ENCODE measurements at regions not wholly inside any gene's neighbourhood (a gene's known extent, or its start where the extent isn't known, plus 50 kb on each side); places are given as distances from the start of the nearest gene placed in this dataset.
"Not testable (repeated sequence)": the region's sequence is repeated elsewhere in the genome, so short reads cannot be mapped to it uniquely, and the experiment has no call there.

DNA sequence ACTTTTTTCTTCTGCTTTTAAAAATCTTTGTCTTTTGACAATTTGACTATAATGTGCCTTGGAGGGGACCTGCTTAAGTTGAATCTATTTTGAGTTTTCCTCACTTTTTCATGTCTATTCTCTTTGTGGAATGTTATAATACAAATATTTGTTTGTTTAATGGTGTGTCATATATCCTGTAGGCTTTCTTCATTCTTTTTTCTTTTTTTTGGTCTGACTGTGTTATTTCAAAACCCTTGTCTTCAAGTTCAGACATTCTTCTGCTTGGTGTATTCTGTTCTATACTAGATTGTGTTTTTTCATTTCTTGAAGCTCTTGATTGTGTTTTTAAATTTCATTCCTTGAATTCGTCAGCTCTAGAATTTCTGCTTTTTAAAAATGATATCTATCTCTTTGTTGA is 228.2 kb downstream of the STK31 start:
- DNase-seq (ENCODE audit: low read depth), result no peak

DNA sequence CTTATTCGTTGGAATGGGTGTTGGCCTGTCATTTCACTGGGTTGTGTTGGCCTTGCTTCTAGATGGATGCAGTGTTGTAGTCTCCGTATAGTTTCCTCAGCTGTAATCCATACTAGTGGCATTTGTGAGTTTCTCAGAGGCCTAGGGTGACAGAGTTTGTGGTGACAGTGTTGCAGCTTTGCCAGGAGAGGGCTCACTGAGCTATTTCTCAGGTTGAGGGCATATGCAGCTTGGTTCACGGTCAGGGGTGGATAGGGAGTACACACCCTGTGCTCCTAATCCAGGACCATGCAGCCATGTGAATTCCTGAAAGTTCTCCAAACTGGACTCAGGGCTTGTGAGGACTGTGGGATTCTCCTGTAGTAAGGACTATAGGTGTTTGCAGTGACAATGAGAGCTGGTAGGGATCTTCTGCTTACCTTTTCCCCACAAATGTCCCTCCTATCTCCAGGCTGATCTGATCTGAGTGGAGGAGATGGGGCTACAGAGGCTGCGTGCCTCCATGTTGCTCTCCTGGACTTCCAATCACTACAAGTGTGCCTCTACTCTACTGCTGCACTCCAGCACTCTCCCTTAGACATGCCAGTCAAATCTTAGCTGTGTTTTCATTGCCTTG is 229.0 kb downstream of the STK31 start:
- no peak for DNase-seq (ENCODE audit: low read depth)

DNA sequence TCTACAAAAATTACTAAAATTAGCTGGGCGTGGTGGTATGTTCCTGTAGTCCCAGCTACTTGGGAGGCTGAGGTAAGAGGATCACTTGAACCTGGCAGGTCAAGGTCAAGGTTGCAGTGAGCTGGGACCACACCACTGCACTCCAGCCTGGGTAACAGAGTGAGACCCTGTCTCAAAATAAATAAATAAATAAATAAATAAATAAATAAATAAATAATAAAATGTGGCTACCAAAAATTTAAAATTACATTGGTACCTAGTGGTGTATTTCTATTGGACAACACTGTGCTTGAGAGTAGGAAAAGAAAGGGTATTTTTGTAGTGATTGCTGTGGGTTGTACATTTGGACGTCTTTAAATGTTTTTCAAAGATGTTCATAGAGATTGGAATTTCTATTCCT is 229.7 kb downstream of the STK31 start:
- DNase-seq (ENCODE audit: low read depth), result not testable (repeated sequence)

GRCh38 chr7:23941551-23941950 is 231.5 kb downstream of the STK31 start:
- no peak for DNase-seq (ENCODE audit: low read depth)

DNA sequence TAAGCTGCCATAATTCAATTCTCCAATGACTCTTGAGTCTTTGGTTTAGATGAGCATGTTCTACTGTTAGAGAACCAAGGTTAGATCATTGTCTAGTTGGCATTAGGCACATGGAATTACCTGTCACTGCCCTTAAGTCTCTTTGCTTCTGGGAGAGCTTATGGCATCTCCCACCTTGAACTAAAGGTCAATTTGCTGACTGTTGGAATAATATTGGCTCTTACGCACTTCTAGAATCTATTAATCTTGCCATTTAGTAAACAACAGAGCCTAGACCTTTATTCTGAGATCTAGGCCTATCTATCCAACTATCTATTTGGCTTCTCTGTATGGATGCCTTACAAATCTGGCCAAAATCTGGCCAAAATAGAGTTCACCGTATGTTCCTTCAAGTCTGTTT is 232.0 kb downstream of the STK31 start:
- no peak for DNase-seq (ENCODE audit: low read depth)

- DNase-seq (ENCODE audit: low read depth), result no peak
Observed at GRCh38 chr7:23944131-23944530, 234.1 kb downstream of the STK31 start.

DNA sequence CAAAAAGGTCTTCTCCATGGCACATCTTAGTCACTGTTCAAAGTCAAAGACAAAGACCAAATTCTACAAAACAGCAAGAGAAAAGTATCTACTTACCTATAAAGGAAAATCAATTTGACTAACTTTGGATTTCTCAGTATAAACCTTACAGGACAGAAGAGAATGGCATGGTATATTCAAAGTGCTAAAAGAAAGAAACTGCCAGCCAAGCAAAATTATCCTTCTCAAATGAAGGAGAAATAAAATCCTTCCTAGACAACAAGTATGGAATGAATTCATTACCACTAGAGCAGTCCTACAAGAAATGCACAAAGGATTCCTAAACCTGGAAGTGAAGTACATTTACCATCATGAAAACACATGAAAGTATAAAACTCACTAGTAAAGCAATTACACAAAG is 235.5 kb downstream of the STK31 start:
- DNase-seq (ENCODE audit: low read depth), result no peak

DNA sequence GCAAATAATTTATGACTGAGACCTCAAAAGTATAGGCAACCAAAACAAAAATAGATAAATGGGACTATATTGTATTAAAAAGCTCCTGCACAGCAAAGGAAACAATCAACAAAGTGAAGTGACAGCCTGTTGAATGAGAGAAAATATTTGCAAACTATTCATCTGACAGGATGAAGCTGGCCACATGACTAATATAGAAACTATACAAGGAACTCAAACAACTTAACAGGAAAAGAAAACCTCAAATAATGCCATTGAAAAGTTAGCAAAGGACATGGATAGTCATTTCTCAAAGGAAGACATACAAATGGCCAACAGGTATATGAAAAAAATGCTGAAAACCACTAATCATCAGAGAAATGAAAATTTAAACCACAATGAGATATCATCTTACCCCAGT is 245.1 kb downstream of the STK31 start:
- DNase-seq (ENCODE audit: low read depth), result no peak

GRCh38 chr7:23955600-23956149 is 245.7 kb downstream of the STK31 start:
- no peak for DNase-seq (ENCODE audit: low read depth)

DNA sequence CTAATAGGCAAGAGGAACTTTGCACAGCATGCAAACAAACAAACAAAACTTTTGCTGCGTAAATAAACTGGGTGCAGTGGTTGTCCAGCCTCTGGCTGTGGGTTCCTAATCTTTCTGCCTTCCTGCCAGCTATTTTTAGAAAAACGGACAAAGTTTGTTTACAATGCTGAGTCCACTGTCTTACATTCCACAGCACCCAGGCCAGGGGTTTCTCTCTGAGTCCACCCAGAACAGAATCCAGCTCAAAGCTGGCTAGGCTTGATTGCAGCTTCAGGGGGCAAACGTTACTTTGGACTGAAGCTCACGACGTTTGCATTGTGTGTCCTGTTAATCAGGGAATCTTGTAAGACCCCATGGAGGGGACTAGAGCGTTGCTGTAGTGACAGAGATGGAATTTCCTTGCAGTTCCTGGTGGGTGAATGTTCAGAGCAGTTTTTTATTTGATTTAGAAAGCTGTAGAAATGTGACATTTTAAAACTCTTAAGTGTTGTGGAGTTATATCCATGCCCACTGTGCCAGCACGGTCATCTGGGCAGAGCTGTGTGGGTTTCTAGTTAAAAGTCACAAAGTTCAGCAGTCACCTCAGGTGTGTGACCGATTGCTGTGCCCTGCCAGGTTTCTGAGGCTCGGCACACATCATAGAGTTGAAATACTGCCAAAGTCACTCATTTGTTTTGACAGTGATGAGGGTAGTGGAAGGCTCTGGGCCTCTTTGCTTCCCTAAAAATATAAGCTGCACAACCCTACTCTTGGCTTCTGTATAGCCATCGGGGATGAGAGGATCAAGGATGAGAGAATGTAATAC is 247.0 kb downstream of the STK31 start:
- DNase-seq (ENCODE audit: low read depth), result no peak

- DNase-seq (ENCODE audit: low read depth), result no peak
Observed at GRCh38 chr7:23959821-23960220, 249.8 kb downstream of the STK31 start.

- DNase-seq (ENCODE audit: low read depth), result no peak
Observed at GRCh38 chr7:23960361-23960760, 250.3 kb downstream of the STK31 start.

GRCh38 chr7:23963461-23964165 is 253.6 kb downstream of the STK31 start:
- DNase-seq (ENCODE audit: low read depth), result no peak

DNA sequence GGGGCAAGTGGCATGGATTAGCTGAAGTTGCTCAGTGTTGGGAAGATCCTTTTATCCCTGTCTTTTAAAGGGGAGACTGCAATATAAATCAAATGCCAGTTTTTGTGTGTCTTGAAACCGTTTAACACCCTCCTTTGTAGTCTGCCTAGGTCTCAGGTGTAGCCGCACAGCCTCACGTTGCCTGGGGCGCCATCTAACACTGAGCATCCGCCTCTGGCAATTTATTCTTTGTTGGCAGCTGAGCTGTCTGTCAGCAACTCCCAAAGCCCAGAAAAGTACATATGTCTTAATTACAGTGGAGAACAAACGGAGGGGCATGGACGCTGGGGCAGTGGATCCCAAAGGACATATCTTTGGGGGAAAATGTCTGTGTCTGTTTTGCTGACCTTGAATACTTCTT is 254.7 kb downstream of the STK31 start:
- no peak for DNase-seq (ENCODE audit: low read depth)

DNA sequence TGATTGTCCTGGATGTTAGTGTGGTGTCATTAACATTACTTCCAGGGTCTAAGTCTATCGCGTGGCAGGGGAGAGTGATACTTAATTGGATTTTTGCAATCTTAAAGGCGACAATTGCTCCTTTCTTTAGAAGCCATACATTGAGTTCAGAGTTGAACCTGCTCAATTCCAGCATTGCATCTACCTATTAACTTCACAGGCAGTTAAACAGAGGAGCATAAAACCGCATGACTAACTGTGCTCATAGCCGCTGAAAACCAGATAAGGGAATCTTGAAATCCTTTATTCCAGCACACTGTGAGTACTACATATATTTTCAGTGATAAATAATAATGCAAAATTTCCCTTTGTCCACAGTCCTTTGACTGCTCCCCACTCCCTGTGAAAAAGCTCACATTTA is 255.3 kb downstream of the STK31 start:
- DNase-seq (ENCODE audit: low read depth), result no peak

DNA sequence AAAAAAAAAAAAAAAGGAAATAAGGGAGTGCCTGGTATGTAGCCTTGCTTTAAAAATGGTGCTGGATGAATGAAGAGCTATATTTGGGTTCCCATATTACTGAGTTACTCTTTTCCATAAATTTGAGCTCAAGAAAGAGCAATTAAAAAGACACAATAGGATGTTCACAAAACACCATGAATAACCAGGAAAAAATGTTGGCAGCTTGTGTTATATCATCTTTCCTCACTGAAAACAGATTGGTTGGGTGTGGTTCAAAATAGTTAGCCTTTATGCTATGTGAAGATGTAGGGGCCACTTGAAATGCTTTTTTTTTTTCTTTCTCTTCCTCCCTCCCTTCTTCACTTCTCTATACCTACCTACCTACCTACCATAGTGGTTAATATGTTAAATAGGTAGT is 256.9 kb downstream of the STK31 start:
- no peak for DNase-seq (ENCODE audit: low read depth)

DNA sequence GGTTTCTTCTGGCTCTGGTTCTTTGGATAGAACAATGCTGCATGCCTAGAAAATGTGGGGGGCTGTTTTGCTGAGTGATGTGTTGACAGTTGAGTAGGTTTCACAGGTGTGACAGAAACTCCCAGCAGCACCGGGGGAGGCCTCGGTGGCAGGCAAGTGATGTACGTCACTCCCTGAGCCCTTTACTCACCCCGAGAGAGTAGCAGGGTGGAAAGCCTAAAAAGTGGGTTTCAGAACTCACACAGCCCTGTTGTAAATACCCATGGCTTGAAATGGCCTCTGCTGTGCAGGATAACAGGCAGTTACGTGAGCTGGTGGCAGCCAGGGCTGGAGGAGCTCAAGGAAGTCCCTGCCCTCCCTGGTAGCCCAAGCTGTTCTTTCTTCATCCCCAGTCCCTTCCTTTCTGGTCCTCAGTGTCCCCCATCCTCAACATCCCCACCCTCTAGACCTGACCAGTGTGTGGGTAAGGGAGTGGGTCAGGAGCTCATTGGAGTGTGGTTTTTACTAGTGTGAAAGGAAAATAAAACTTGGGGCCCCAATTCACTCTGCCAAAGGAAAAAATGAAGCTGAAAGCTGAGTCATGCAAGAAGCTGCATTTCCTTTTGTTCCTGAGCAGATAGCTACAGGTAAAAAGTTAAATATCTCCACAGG is 258.1 kb downstream of the STK31 start:
- DNase-seq (ENCODE audit: low read depth), result no peak

GRCh38 chr7:23968791-23969190 is 258.8 kb downstream of the STK31 start:
- DNase-seq (ENCODE audit: low read depth), result no peak

GRCh38 chr7:23969443-23969842 is 259.4 kb downstream of the STK31 start:
- DNase-seq (ENCODE audit: low read depth), result no peak

GRCh38 chr7:23970193-23970592 is 260.2 kb downstream of the STK31 start:
- DNase-seq (ENCODE audit: low read depth), result no peak

GRCh38 chr7:23971031-23971430 is 261.0 kb downstream of the STK31 start:
- DNase-seq (ENCODE audit: low read depth), result no peak

- DNase-seq (ENCODE audit: low read depth), result no peak
Observed at GRCh38 chr7:23972057-23972456, 262.0 kb downstream of the STK31 start.
